Hematopoietic multipotent progenitor cell treated with erythropoietin and hydrocortisone succinate and interleukin-3 and kit ligand, for 8 days (in vitro differentiated cells): ENCODE measurements at regions not wholly inside any gene's neighbourhood (a gene's known extent, or its start where the extent isn't known, plus 50 kb on each side); places are given as distances from the start of the nearest gene placed in this dataset.

Source experiments
- DNase-seq: peaks from one replicate; pipeline ENCODE4 v3.0.0-alpha.2; 2015

GRCh38 chr15:77557564-77557963 lies 75.1 kb downstream of the LINGO1 start:
- DNase-seq: peak; percentile 28

GRCh38 chr15:77557144-77557543 lies 75.6 kb downstream of the LINGO1 start:
- DNase-seq: peak; percentile 60

DNA sequence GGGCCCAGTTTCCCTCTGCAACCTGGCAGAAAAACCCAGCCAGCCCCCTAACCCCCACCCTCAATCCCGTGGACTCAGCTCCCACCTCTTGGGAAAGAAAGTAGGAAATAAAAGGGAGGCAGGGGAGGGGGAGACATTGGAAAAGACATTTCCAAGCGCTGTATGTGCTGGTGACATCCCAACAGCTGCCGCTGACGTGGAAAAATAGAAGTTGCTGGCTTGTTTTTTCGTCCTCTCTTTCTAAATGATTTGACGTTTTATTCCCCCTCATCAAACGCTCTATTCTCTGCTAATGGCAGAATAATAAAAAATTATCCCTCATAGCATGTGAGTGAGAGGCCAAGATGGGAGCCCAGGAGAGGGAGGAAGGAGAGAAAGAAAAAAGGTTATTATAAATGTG lies 76.1 kb downstream of the LINGO1 start:
- DNase-seq: no peak

DNA sequence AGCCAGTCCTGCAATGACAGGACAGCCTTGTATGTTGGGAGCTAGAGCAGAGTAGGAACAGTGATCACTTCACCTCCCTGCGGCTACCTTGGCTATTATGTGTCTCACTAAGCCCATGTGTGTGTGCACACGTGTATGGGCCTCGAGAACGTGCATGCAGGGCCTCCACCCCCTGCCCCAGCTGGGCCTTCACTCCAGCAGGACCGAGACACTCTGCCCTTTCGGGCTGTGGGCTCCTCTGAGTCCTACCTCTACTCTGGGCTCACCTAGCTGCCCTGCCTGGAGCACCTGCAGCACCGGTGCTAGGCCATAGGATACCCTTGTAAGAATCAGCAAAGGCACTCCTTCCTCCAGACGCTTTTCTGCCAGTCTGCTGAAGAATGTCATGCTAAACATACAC lies 77.5 kb downstream of the LINGO1 start:
- DNase-seq: no peak

GRCh38 chr15:77554306-77555080 lies 78.2 kb downstream of the LINGO1 start:
- DNase-seq: no peak

DNA sequence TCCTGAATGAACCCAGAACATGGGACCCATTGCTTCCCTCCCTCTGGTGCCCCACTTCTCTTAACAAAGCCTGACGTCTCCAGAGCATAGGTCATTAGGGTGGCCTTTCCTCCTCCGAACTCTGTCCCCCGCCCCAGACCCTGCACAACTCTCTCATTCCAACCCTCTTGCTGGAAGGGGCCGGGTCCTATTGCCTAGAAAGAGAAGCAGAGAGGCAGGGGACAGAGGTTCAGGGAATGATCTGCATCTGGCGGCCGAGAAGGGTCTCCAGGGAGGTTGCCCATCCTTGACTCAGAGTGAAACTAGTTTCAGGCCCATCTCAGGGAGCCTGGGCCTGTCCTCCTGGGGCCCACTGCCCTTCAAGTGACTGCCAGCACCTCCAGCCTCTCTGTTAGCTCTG lies 79.0 kb downstream of the LINGO1 start:
- DNase-seq: no peak

GRCh38 chr15:77553257-77553656 lies 79.5 kb downstream of the LINGO1 start:
- DNase-seq: no peak

DNA sequence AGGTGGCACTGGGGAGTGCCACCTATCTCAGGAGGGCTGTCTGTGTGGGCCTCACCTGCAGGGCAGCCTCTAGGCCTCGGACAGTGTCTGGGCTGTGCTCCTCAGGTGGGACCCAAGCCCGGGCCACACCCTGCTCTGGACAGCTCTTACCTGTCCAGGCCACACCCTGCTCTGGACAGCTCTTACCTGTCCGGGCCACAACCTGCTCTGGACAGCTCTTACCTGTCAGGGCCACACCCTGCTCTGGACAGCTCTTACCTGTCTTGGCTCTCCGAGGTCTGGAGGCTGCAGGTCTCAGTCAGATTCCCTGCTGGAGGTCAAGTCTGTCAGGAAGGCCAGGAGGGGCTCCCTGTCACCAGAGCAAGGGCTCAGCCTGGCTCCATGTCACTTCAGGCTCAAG lies 80.6 kb downstream of the LINGO1 start:
- DNase-seq: no peak

- no peak for DNase-seq
These were observed 82.1 kb downstream of the LINGO1 start for GRCh38 chr15:77550301-77551251.

DNA sequence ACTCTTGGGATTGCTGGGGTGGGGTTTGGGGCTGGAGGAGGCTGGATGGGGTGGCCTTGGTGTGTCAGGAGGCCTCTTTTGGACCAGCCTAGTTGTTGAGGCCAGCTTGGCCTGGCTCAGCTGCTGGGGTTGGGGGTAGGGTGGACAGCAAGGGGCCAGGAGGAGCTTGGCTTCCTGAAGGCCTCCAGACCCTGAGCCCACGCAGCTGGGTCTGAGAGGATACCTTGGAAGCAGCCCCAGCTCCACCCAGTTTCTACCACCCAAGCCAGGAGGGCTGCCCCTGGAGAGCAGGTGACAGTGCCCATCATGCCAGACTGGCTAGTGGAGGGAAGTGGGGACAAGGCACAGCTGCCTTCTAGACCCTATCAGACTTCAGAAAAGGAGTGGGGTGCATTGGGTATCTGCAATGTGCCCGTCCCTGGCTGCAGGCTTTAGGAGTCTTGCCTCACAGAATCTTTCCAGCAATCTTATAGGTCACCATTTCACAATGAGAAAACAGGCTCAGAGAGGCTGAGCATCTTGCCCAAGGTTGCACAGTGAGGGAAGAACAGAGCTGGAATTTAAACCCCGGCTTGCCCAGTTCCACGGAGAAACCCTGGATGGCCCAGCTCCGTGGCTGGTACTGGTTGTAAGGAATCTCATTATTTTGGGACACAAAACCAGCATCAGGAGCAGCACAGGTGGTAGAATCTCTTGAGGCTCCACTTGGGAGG lies 83.0 kb downstream of the LINGO1 start:
- DNase-seq: no peak

- DNase-seq: no peak
These were observed 83.8 kb downstream of the LINGO1 start for GRCh38 chr15:77548589-77549557.

DNA sequence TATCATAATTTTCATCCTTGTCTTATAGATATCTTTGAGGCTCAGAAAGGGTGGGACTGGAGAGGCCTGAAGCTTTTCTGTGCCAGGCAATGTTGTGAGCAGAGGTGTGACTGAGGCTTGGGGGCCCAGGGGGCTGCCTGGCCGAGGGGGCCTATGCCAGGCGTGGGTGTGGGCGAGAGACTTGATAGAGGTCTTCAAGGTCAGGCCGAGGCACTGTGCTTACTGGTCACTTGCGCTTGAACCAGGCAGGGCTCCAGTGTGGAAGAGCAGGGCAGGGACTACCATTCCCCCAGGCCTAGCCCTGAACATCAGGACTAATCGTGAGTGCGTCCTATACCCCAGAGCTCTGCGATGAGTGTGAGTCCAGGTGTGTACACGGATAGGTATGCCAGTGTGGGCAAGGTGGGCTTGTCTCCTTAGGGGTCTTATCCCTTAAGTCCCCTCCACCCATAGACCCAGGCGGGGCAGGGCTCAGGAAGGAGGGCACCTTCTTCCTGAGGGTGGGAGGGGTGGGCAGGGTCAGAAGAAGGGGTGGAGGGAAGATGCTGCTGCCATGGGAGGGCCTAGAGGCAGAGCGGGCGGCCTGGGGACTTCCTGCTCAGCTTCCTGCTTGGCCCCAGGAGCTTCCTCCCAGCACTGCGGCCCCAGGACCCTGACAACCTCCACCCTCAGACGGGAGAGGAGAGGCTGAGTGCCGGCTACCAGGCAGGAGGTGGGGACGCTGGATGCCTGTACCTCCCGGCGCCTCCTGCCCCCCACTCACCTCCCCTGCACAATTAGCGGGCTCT lies 84.7 kb downstream of the LINGO1 start:
- DNase-seq: no peak

DNA sequence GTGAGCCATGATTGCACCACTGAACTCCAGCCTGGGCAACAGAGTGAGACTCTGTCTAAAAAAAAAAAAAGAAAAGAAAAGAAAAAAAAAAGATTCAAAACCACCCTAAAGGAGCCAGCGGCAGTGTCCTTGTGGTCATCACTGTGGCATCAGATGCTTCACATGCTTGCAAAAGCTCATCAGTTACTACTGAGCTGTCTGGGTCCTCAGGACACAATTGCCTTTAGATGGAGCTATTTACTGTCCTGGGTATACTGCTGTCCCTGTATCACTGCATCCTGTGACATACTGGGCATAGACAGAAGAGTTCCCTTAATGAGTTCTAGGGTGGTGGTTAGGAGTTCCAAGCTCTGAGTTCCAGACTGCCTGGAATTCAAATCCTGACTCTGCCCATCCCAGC lies 85.8 kb downstream of the LINGO1 start:
- DNase-seq: no peak

GRCh38 chr15:77546050-77546501 lies 86.6 kb downstream of the LINGO1 start:
- DNase-seq: peak; percentile 53

GRCh38 chr15:77545058-77545457 lies 87.7 kb downstream of the LINGO1 start:
- DNase-seq: no peak

- DNase-seq: no peak
These were observed 88.5 kb downstream of the LINGO1 start for GRCh38 chr15:77544162-77544561.

GRCh38 chr15:77543159-77543882 lies 89.4 kb downstream of the LINGO1 start:
- DNase-seq: peak; percentile 79

- DNase-seq: no peak
These were observed 90.2 kb downstream of the LINGO1 start for GRCh38 chr15:77542491-77543001.

DNA sequence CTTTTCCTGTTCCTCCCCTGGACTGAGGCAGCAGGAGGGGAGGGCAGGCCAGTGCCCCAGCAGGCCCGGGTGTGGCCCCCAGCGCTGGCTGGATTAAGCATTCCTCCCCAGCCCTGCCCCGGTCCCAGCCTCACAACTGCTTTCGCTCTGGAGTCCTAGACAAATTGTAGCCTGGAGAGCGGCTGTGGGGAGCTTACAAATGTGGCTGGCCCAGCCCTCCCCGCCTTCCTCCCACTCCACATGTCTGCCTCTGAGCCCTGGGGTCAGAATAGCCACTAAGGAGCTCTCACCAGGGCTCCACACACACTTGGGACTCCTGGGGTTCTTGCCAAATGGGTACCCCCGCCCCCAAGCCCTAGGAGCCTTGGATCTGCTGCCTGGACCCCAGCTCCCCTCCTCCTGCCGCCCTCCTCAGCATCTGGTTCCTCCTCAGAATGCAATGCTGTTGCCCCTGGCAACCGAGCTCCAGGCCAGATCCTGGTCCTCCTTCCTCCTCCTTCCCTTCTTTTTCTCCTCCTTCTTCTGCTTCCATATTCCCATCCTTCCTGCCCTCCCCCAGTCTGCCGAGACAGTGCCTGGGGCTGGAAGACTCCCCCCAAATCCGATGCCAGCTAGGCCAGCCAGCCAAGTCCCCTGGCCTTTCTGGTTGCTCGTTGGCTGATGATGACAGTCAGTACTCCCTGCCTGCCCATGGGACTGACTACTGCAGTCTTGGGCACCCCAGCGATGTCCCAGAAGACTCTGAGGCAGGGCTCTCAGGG lies 91.1 kb downstream of the LINGO1 start:
- DNase-seq: no peak
